H9 (cell line): ENCODE measurements at regions not wholly inside any gene's neighbourhood (a gene's known extent, or its start where the extent isn't known, plus 50 kb on each side); places are given as distances from the start of the nearest gene placed in this dataset.

Experiments
- DNase-seq: peaks from one replicate; pipeline ENCODE4 v3.0.0-alpha.2; 2017
- H2AFZ ChIP-seq: one replicate; pipeline ENCODE4 v1.6.1; 2013; ENCODE audit warnings: mild to moderate bottlenecking, low read length, control low read depth, moderate library complexity
- H2AK5ac ChIP-seq: 2 replicates; pipeline ENCODE4 v1.6.1; 2013; ENCODE audit warnings: low read length, control low read depth, mixed read lengths; ENCODE audit not compliant: insufficient read length
- H2BK120ac ChIP-seq: one replicate; pipeline ENCODE4 v1.6.1; 2013; ENCODE audit warnings: low read depth, mild to moderate bottlenecking, low read length, control low read depth, inconsistent platforms; ENCODE audit not compliant: poor library complexity, severe bottlenecking
- H2BK12ac ChIP-seq: 2 replicates; pipeline ENCODE4 v1.6.1; 2013; ENCODE audit warnings: low read length, control low read depth, mixed read lengths, low read depth; ENCODE audit not compliant: insufficient read length
- H2BK15ac ChIP-seq: 2 replicates; pipeline ENCODE4 v1.6.1; 2013; ENCODE audit warnings: low read depth, low read length, control low read depth
- H2BK20ac ChIP-seq: one replicate; pipeline ENCODE4 v1.6.1; 2013; ENCODE audit warnings: low read depth, mild to moderate bottlenecking, low read length, control low read depth, inconsistent platforms; ENCODE audit not compliant: poor library complexity, severe bottlenecking
- H2BK5ac ChIP-seq: 2 replicates; pipeline ENCODE4 v1.6.1; 2013; ENCODE audit warnings: low read length, control low read depth, mixed read lengths; ENCODE audit not compliant: insufficient read length
- H3K14ac ChIP-seq: 2 replicates; pipeline ENCODE4 v1.6.1; 2013; ENCODE audit warnings: low read length, control low read depth; ENCODE audit not compliant: insufficient read depth
- H3K18ac ChIP-seq: 2 replicates; pipeline ENCODE4 v1.6.1; 2013; ENCODE audit warnings: low read depth, mild to moderate bottlenecking, mixed read lengths, low read length, control low read depth; ENCODE audit not compliant: insufficient read length
- H3K23ac ChIP-seq: 2 replicates; pipeline ENCODE4 v1.6.1; 2013; ENCODE audit warnings: low read length, control low read depth, mixed read lengths, low read depth; ENCODE audit not compliant: insufficient read length
- H3K23me2 ChIP-seq: 2 replicates; pipeline ENCODE4 v1.6.1; 2013; ENCODE audit warnings: low read depth, mild to moderate bottlenecking, mixed read lengths, low read length, control low read depth; ENCODE audit not compliant: insufficient read length, poor library complexity, severe bottlenecking
- H3K27ac ChIP-seq: 2 replicates; pipeline ENCODE4 v1.5.1; 2013; ENCODE audit warnings: low read length, control low read depth, mixed read lengths, low read depth; ENCODE audit not compliant: insufficient read length
- H3K27me3 ChIP-seq: 2 replicates; pipeline ENCODE4 v1.6.1; 2013; ENCODE audit warnings: low read length, control low read depth, inconsistent platforms; ENCODE audit not compliant: insufficient read depth
- H3K4ac ChIP-seq: 2 replicates; pipeline ENCODE4 v1.6.1; 2013; ENCODE audit warnings: low read depth, mild to moderate bottlenecking, control low read depth, inconsistent platforms, low read length, moderate library complexity
- H3K4me1 ChIP-seq: 2 replicates; pipeline ENCODE4 v1.6.1; 2013; ENCODE audit warnings: low read length, control low read depth, inconsistent platforms; ENCODE audit not compliant: insufficient read depth
- H3K4me2 ChIP-seq: 2 replicates; pipeline ENCODE4 v1.6.1; 2013; ENCODE audit warnings: low read length, control low read depth, mixed read lengths; ENCODE audit not compliant: insufficient read length, insufficient read depth
- H3K56ac ChIP-seq: 2 replicates; pipeline ENCODE4 v1.6.1; 2013; ENCODE audit warnings: low read depth, mild to moderate bottlenecking, mixed read lengths, low read length, control low read depth; ENCODE audit not compliant: insufficient read length
- H3K79me1 ChIP-seq: 2 replicates; pipeline ENCODE4 v1.6.1; 2013; ENCODE audit warnings: low read depth, mild to moderate bottlenecking, moderate library complexity, low read length, control low read depth, inconsistent platforms; ENCODE audit not compliant: insufficient read depth, poor library complexity, severe bottlenecking
- H3K79me2 ChIP-seq: 2 replicates; pipeline ENCODE4 v1.6.1; 2013; ENCODE audit warnings: low read length, control low read depth, inconsistent platforms; ENCODE audit not compliant: insufficient read depth
- H3K9ac ChIP-seq: 2 replicates; pipeline ENCODE4 v1.6.1; 2013; ENCODE audit warnings: low read length, control low read depth, mixed read lengths; ENCODE audit not compliant: insufficient read length; ENCODE audit errors: extremely low read depth
- H3K9me3 ChIP-seq: one replicate; pipeline ENCODE4 v1.6.1; 2013; ENCODE audit warnings: low read depth, low read length, inconsistent platforms; ENCODE audit not compliant: control insufficient read depth
- H3T11ph ChIP-seq: one replicate; pipeline ENCODE4 v1.6.1; 2013; ENCODE audit warnings: mild to moderate bottlenecking, low read length, control low read depth, inconsistent platforms
- H4K20me1 ChIP-seq: one replicate; pipeline ENCODE4 v1.6.1; 2013; ENCODE audit not compliant: control insufficient read depth, insufficient read length, insufficient read depth
- H4K5ac ChIP-seq: 2 replicates; pipeline ENCODE4 v1.6.1; 2013; ENCODE audit warnings: low read depth, mild to moderate bottlenecking, mixed read lengths, low read length, control low read depth; ENCODE audit not compliant: insufficient read length
- H4K8ac ChIP-seq: replicated peaks from 2 replicates; pipeline ENCODE4 v1.6.1; 2013; ENCODE audit warnings: low read length, control low read depth, mixed read lengths, low read depth; ENCODE audit not compliant: insufficient read length
- H4K91ac ChIP-seq: 2 replicates; pipeline ENCODE4 v1.6.1; 2013; ENCODE audit warnings: low read depth, mild to moderate bottlenecking, moderate library complexity, mixed read lengths, low read length, control low read depth; ENCODE audit not compliant: insufficient read length
- H3K27ac Mint-ChIP-seq, 3 experiments: 2 replicates in 2 of 3; 3 replicates in 1 of 3; pipeline ENCODE4 v1.8.0; 2020 to 2021; ENCODE audit warnings: mixed read lengths in 3 of 3, mild to moderate bottlenecking in 1 of 3, moderate library complexity in 1 of 3
- H3K27me3 Mint-ChIP-seq: 2 replicates; pipeline ENCODE4 v1.8.0; 2021; ENCODE audit warnings: low read depth, mild to moderate bottlenecking, moderate library complexity, mixed read lengths
- H3K36me3 Mint-ChIP-seq, 3 experiments: 2 replicates in 2 of 3; 3 replicates in 1 of 3; pipeline ENCODE4 v1.8.0; 2020 to 2021; ENCODE audit warnings: low read depth in 3 of 3, mixed read lengths in 3 of 3; ENCODE audit not compliant: insufficient read depth in 1 of 3
- H3K4me1 Mint-ChIP-seq, 2 experiments: 2 replicates each; pipeline ENCODE4 v1.8.0; 2020; ENCODE audit warnings: mixed read lengths in 2 of 2
- H3K4me3 Mint-ChIP-seq, 2 experiments: 2 replicates in 1 of 2; 3 replicates in 1 of 2; pipeline ENCODE4 v1.8.0; 2020 to 2021; ENCODE audit warnings: mild to moderate bottlenecking in 2 of 2, mixed read lengths in 2 of 2, moderate library complexity in 1 of 2
- H3K9me3 Mint-ChIP-seq, 2 experiments: 2 replicates in 1 of 2; 3 replicates in 1 of 2; pipeline ENCODE4 v1.8.0; 2020; ENCODE audit warnings: mild to moderate bottlenecking in 2 of 2, mixed read lengths in 2 of 2, moderate library complexity in 1 of 2
- WGBS: extraction: QIAGEN DNeasy Blood & Tissue Kit; methylation state at CpG from one replicate; pipeline ENCODE4 v1.1.7; 2013; ENCODE audit warnings: missing lambda C conversion rate, low lambda C conversion rate, mixed read lengths; ENCODE audit not compliant: insufficient read length; ENCODE audit errors: extremely low coverage; 5-methylcytosine and 5-hydroxymethylcytosine counted together
- TF ChIP-seq, protein P1 (sequence below): fragments of 200-600 bp; sonication (generic); conservative IDR thresholded peaks from 3 replicates; pipeline ENCODE4 v1.8.0; 2021; ENCODE audit warnings: antibody characterized with exemption, mild to moderate bottlenecking

DNA sequence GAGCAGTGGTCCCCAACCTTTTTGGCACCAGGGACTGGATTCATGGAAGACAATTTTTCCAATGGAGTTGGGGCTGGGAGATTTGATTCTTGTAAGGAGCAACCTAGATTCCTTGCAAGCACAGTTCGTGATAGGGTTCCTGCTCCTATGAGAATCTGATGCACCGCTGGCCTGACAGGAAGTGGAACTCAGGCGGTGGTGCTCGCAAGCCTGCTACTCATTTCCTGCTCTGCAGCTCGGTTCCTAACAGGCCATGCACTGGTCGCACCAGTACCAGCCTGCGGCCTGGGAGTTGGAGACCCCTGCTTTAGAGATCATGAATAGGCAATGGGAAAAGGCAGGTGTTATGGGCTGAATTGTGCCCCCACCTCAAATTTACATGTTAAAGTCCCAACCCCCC, 131.2 kb downstream of the PFDN4 start:
- peaks cover 2 to 7% of the 10 kb centered on the region in 2 experiments; a peak in 3 of 4 replicates for H3K4me1 Mint-ChIP-seq
- no peak overlapping the region for H2BK12ac ChIP-seq
- no peak overlapping the region for H3K18ac ChIP-seq
- TF ChIP-seq, protein P1, sequence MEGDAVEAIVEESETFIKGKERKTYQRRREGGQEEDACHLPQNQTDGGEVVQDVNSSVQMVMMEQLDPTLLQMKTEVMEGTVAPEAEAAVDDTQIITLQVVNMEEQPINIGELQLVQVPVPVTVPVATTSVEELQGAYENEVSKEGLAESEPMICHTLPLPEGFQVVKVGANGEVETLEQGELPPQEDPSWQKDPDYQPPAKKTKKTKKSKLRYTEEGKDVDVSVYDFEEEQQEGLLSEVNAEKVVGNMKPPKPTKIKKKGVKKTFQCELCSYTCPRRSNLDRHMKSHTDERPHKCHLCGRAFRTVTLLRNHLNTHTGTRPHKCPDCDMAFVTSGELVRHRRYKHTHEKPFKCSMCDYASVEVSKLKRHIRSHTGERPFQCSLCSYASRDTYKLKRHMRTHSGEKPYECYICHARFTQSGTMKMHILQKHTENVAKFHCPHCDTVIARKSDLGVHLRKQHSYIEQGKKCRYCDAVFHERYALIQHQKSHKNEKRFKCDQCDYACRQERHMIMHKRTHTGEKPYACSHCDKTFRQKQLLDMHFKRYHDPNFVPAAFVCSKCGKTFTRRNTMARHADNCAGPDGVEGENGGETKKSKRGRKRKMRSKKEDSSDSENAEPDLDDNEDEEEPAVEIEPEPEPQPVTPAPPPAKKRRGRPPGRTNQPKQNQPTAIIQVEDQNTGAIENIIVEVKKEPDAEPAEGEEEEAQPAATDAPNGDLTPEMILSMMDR, result no peak
- H2BK15ac ChIP-seq, result no peak overlapping the region
- H2BK5ac ChIP-seq, result no peak overlapping the region
- H4K91ac ChIP-seq, result no peak overlapping the region
- no peaks in the 10 kb centered on the region for H3K9me3 ChIP-seq
- no peak overlapping the region for H2BK120ac ChIP-seq
- H3K27me3 ChIP-seq, result no peaks in the 10 kb centered on the region
- no peak overlapping the region for H3K23ac ChIP-seq
- H2BK20ac ChIP-seq, result no peak overlapping the region
- H3K4ac ChIP-seq, result no peak overlapping the region
- H3K9me3 Mint-ChIP-seq, result no peaks in the 10 kb centered on the region; a peak in 1 of 5 replicates
- no peak overlapping the region for H3K27ac Mint-ChIP-seq
- H3K79me1 ChIP-seq, result no peaks in the 10 kb centered on the region
- no peaks in the 10 kb centered on the region; the same call in 1 of the 2 replicates for H3K27me3 Mint-ChIP-seq
- H4K5ac ChIP-seq, result no peak overlapping the region
- H2AFZ ChIP-seq, result no peak overlapping the region
- no peak overlapping the region for H3K9ac ChIP-seq
- H3K14ac ChIP-seq, result no peak overlapping the region
- H4K20me1 ChIP-seq, result no peaks in the 10 kb centered on the region
- no peaks in the 10 kb centered on the region for H3K79me2 ChIP-seq
- H3K27ac ChIP-seq, result no peak overlapping the region
- no peak overlapping the region for H3K4me2 ChIP-seq
- no peak overlapping the region for H2AK5ac ChIP-seq
- no peaks in the 10 kb centered on the region for H3K4me1 ChIP-seq
- H3T11ph ChIP-seq, result no peak overlapping the region
- no peak for DNase-seq
- no peak overlapping the region for H3K4me3 Mint-ChIP-seq
- peaks cover 0 to 5% (median 0%) of the 10 kb centered on the region in 3 experiments; a peak in 2 of 7 replicates for H3K36me3 Mint-ChIP-seq
- no peak overlapping the region for H3K56ac ChIP-seq
- H4K8ac ChIP-seq, result no peak overlapping the region
- H3K23me2 ChIP-seq, result no peaks in the 10 kb centered on the region
- WGBS, result no CpG with 5 or more reads among the region's 7 CpGs
